DND-41 (cell line): ENCODE measurements at regions not wholly inside any gene's neighbourhood (a gene's known extent, or its start where the extent isn't known, plus 50 kb on each side); places are given as distances from the start of the nearest gene placed in this dataset.
A peak's percentile ranks its signal among the peaks of the same experiment; 100 is the strongest.

Experiments
- ATAC-seq: fragments of 200-7000 bp; cut with Tn5 transposase; 3 replicates; pipeline ENCODE4 v1.9.1; 2021; ENCODE audit warnings: low read depth; ENCODE audit not compliant: insufficient read depth
- DNase-seq: peaks from one replicate; pipeline ENCODE4 v3.0.0-alpha.2; 2020
- H2AFZ ChIP-seq: 2 replicates; pipeline ENCODE4 v1.6.0; 2012; ENCODE audit warnings: low read depth, low read length
- H3K27ac ChIP-seq: 2 replicates; pipeline ENCODE4 v1.5.1; 2012; ENCODE audit warnings: low read length, inconsistent platforms
- H3K27me3 ChIP-seq: fragments of 200-600 bp; sonication (generic); 2 replicates; pipeline ENCODE4 v1.6.0; 2012; ENCODE audit warnings: low read length, mild to moderate bottlenecking, inconsistent platforms; ENCODE audit not compliant: insufficient read depth, poor library complexity
- H3K36me3 ChIP-seq: 2 replicates; pipeline ENCODE4 v1.5.1; 2012; ENCODE audit warnings: low read length, inconsistent platforms; ENCODE audit not compliant: insufficient read depth
- H3K4me1 ChIP-seq: 2 replicates; pipeline ENCODE4 v1.5.1; 2012; ENCODE audit warnings: mild to moderate bottlenecking, low read length; ENCODE audit not compliant: insufficient read depth
- H3K4me2 ChIP-seq: 2 replicates; pipeline ENCODE4 v1.6.0; 2012; ENCODE audit warnings: mild to moderate bottlenecking, moderate library complexity, low read length, inconsistent platforms; ENCODE audit not compliant: insufficient read depth
- H3K4me3 ChIP-seq, 2 experiments: fragments of 200-600 bp in 1 of 2; shearing (Covaris generic) in 1 of 2; 2 replicates each; pipeline ENCODE4 v1.5.1; 2012 to 2016; ENCODE audit warnings: inconsistent platforms in 2 of 2, low read length in 2 of 2, mild to moderate bottlenecking in 2 of 2, low read depth in 1 of 2, moderate library complexity in 1 of 2
- H3K79me2 ChIP-seq: 2 replicates; pipeline ENCODE4 v1.6.0; 2012; ENCODE audit warnings: low read length, inconsistent platforms; ENCODE audit not compliant: insufficient read depth
- H3K9ac ChIP-seq: 2 replicates; pipeline ENCODE4 v1.6.0; 2012; ENCODE audit warnings: low read depth, mild to moderate bottlenecking, inconsistent platforms, low read length, moderate library complexity
- H3K9me3 ChIP-seq: 2 replicates; pipeline ENCODE4 v1.5.1; 2012; ENCODE audit warnings: low read length, moderate library complexity, mild to moderate bottlenecking, inconsistent platforms; ENCODE audit not compliant: insufficient read depth, severe bottlenecking
- H4K20me1 ChIP-seq: 2 replicates; pipeline ENCODE4 v1.6.0; 2012; ENCODE audit warnings: low read length; ENCODE audit not compliant: insufficient read depth
- EZH2 ChIP-seq: IDR thresholded peaks from 3 replicates; pipeline ENCODE4 v1.6.1; 2012; ENCODE audit warnings: borderline replicate concordance, low read depth, mild to moderate bottlenecking, moderate library complexity, low read length, inconsistent platforms; ENCODE audit not compliant: severe bottlenecking
- TF ChIP-seq, protein P1 (sequence below): IDR thresholded peaks from 2 replicates; pipeline ENCODE4 v1.5.1; 2012; ENCODE audit warnings: borderline replicate concordance, low read length, moderate library complexity, mild to moderate bottlenecking; ENCODE audit not compliant: poor library complexity, severe bottlenecking; ENCODE audit errors: extremely low read depth

DNA sequence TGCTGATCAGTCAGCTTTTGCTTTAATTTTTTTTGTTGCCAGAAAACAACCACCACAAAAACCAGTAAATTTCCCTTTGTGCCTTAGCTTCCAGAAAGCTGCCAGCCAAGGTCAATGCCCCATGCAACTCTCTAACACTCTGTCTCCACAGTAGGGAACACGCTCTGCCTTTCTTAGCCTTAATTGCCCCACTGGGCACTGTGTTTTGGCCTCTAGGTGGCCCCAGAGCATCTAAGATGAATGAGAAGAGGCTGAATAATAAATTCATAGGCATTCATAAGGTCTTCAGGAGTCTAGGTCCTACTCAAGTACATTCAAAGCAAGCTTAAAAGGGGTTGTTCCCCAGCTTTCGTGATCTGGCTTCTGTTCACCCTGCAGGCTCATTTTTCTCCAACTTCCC is 57.7 kb upstream of the PASD1 start:
- Histone ChIP-seq H3K4me1 (no peaks in the 10 kb centered on the region), H3K27ac (no peak overlapping the region), H3K4me3 (no peak overlapping the region), H3K27me3 (no peaks in the 10 kb centered on the region), H3K9me3 (no peaks in the 10 kb centered on the region), H4K20me1 (no peaks in the 10 kb centered on the region), H3K79me2 (no peaks in the 10 kb centered on the region), H3K36me3 (no peaks in the 10 kb centered on the region), H3K4me2 (no peak overlapping the region), H3K9ac (no peak overlapping the region), H2AFZ (no peak overlapping the region)
- peak; percentile 5 for DNase-seq
- no peak for ATAC-seq
- no peak for TF ChIP-seq EZH2
- TF ChIP-seq, protein P1, sequence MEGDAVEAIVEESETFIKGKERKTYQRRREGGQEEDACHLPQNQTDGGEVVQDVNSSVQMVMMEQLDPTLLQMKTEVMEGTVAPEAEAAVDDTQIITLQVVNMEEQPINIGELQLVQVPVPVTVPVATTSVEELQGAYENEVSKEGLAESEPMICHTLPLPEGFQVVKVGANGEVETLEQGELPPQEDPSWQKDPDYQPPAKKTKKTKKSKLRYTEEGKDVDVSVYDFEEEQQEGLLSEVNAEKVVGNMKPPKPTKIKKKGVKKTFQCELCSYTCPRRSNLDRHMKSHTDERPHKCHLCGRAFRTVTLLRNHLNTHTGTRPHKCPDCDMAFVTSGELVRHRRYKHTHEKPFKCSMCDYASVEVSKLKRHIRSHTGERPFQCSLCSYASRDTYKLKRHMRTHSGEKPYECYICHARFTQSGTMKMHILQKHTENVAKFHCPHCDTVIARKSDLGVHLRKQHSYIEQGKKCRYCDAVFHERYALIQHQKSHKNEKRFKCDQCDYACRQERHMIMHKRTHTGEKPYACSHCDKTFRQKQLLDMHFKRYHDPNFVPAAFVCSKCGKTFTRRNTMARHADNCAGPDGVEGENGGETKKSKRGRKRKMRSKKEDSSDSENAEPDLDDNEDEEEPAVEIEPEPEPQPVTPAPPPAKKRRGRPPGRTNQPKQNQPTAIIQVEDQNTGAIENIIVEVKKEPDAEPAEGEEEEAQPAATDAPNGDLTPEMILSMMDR: peak; percentile 47

DNA sequence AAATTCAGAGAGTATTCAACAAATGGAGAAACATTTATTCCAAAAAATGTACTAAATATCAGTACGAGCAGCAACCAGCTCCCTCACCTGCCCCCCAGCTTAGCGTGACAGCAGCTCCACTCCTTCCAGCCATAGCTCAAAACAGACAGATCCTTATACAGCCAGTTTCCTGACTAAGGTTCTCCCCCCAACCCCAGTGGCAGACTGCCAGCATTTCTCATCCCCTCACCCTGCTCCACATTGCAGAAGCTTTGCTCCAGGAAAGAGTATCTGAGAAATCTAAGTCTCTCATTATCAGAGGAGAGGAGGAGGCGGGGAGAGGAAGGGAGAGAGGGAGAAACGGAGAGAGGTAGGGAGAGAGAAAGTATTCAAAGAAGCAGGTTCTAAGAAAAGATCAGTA is 53.3 kb upstream of the PASD1 start:
- no peaks in the 10 kb centered on the region for H3K27me3 ChIP-seq
- TF ChIP-seq, protein P1: no peak
- no peak for TF ChIP-seq EZH2
- no peak overlapping the region for H3K4me2 ChIP-seq
- no peak overlapping the region for H3K9ac ChIP-seq
- no peaks in the 10 kb centered on the region for H3K9me3 ChIP-seq
- no peak overlapping the region for H3K27ac ChIP-seq
- no peak overlapping the region for H2AFZ ChIP-seq
- no peak for DNase-seq
- no peaks in the 10 kb centered on the region for H3K36me3 ChIP-seq
- no peaks in the 10 kb centered on the region for H3K4me1 ChIP-seq
- ATAC-seq: no peak
- no peak overlapping the region for H3K4me3 ChIP-seq
- H4K20me1 ChIP-seq: no peaks in the 10 kb centered on the region
- H3K79me2 ChIP-seq: no peaks in the 10 kb centered on the region

DNA sequence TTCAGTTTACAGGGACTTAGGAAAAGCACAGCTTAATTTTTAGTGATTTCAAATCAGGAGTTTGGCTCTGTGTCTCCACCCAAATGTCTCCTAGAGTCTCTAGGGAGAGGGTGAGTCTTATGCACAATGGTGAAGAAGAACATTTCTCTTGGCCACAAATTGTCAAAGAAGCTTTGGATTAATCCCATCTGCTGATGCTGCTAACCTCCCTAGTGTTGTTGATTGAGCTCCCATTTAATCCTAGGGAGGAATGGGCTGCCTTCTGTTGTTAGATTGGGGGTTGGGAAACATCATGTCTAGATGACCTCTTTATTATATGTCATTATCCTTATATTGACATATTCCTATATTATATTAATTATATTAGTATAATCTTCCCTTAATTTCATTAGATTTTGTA is 50.0 kb upstream of the PASD1 start:
- Histone ChIP-seq H3K36me3 (no peaks in the 10 kb centered on the region), H3K9me3 (no peaks in the 10 kb centered on the region), H4K20me1 (no peaks in the 10 kb centered on the region), H3K27ac (no peak overlapping the region), H3K4me3 (no peak overlapping the region), H2AFZ (no peak overlapping the region), H3K4me2 (no peak overlapping the region), H3K4me1 (no peaks in the 10 kb centered on the region), H3K79me2 (no peaks in the 10 kb centered on the region), H3K9ac (no peak overlapping the region), H3K27me3 (no peaks in the 10 kb centered on the region)
- ATAC-seq (no peak), DNase-seq (no peak)
- TF ChIP-seq EZH2: no peak
- TF ChIP-seq, protein P1: no peak
